GM19238 (cell line): ENCODE measurements at regions not wholly inside any gene's neighbourhood (a gene's known extent, or its start where the extent isn't known, plus 50 kb on each side); places are given as distances from the start of the nearest gene placed in this dataset.

Source experiments
- DNase-seq: peaks from one replicate; pipeline ENCODE4 v3.0.0; 2011; ENCODE audit warnings: low spot score; ENCODE audit not compliant: insufficient read length

- no peak for DNase-seq
These were observed 82.0 kb upstream of the PAK5 start for GRCh38 chr20:9920866-9921265.

DNA sequence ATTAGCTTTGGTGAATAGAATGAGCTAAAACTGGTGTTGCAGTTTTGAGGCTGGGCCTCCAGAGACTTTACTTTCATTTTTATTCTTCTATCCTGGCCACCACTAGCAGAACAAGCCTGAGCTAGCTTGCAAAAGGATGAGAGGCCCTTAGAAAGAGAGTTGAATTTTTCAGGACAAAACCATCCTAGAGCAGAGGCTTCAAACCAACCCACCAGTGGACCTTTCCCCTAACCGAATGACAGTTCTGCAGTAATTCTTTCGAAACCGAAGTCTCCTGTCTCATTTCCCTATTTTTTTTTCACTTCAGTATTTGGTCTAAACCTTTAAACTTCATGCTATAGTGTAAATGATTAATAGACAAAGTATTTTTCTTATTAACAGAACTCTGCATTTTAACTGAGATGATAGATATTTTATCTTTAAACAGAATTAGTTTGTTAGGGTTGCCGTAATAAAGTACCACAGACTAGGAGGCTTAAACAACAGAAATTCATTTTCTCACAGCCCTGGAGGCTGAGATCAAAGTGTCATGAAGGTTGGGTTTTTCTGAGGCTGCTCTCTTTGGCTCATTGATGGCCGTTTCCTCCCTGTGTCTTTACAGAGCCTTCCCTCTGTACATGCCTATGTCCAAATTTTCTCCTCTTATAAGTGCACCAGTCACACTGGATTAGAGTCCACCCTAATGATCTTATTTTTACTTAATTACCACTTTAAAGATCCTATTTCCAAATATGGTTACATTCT, 80.6 kb upstream of the PAK5 start:
- peak; percentile 17 for DNase-seq

GRCh38 chr20:9918348-9918747, 79.5 kb upstream of the PAK5 start:
- DNase-seq = no peak

GRCh38 chr20:9916761-9917160, 77.9 kb upstream of the PAK5 start:
- no peak for DNase-seq

GRCh38 chr20:9912858-9913434, 74.1 kb upstream of the PAK5 start:
- no peak for DNase-seq

DNA sequence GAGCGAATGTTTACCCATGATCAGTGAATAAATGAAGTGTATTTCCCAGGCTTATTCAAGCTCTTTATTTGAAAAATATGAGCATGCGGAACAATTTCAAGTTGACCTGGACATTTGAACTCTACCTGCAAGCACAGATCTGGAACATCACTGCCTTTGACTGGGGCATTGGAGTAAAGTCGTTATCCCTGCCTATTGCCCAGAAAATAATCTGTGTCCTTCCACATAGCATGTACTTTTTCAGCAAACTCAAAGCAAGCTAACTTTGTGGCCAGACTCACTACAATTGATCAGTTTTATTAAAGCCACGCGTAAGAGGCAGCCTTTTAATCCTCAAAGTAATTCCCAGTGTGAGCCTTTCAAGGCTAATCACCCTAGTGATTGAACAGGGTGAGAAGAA, 73.4 kb upstream of the PAK5 start:
- DNase-seq = no peak

- no peak for DNase-seq
These were observed 72.6 kb upstream of the PAK5 start for GRCh38 chr20:9911519-9911918.

- DNase-seq = no peak
These were observed 70.3 kb upstream of the PAK5 start for GRCh38 chr20:9909167-9909566.

DNA sequence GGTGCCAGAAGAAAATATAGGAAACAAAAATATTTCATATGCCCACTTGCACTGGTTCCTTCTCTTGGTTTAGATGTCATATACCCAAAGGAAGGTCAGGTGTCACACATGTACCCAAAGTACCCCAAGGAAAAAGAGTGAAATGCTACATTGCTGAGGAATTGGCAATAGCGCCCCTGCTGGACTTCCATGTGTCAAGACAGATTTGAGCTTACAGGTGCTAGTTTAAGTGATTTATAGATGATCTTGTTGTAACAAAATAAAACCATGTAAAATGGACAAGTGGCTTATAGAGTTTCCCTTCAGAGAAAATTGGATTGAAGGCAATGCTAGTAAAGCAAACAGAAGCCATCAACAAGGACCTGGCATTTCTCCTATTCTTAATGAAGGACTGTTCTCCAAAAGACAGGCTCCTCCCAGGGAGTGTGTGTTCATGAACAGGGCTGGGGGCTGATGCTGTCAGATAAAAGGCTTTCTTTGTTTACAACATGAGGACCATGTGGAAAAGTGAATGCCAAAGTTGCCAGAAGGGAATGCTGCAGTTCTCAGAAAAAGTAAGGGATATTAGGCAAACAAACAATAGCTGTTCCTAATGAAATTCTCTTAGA, 64.3 kb upstream of the PAK5 start:
- no peak for DNase-seq

DNA sequence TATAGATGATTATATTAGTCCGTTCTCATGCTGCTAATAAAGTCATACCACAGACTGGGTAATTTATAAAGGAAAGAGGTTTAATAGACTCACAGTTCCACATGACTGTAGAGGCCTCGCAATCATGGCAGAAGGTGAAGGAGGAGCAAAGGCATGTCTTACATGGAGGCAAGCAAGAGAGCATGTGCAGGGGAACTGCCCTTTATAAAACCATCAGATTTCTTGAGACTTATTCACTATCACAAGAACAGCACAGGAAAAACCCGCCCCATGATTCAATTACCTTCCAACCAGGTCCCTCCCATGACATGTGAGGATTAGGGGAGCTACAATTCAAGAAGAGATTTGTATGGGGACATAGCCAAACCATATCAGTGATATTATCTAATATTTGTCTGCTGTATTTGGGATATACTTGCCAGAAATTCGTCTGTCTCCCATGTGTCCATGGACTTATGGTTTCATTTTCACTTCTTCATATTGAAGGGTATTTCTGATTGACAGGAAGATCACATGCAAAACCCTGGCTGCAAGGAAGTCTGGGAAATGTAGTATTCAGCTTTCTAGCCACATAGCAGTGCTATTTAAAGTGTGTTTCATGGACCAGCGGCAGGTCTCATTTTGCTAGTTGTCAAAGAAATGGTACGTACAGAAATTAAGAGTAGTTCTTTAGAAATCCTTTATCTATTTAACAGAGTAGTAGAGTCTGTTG, 50.5 kb upstream of the PAK5 start:
- no peak for DNase-seq
